AG04449 (cell line): ENCODE measurements at regions not wholly inside any gene's neighbourhood (a gene's known extent, or its start where the extent isn't known, plus 50 kb on each side); places are given as distances from the start of the nearest gene placed in this dataset.

ENCODE experiments used
- CTCF ChIA-PET: fragments of 350-600 bp; formaldehyde crosslinking; extraction: SDS; loops from one replicate; lab custom pipeline; 2021; ENCODE audit warnings: antibody characterized with exemption; lab: Yijun Ruan, JAX
- POLR2A ChIA-PET: fragments of 400-600, 350-600 bp; formaldehyde crosslinking; extraction: SDS; loops from one replicate; lab custom pipeline; 2020; ENCODE audit warnings: antibody characterized with exemption, inconsistent platforms; lab: Yijun Ruan, JAX
- DNase-seq: peaks from one replicate; pipeline ENCODE4 v3.0.0-alpha.2; 2010; ENCODE audit warnings: low read depth, low spot score
- H3K4me3 ChIP-seq: 2 replicates; pipeline ENCODE4 v1.5.1; 2011; ENCODE audit warnings: low read depth, mild to moderate bottlenecking, control low read depth, low read length
- CTCF ChIP-seq: IDR thresholded peaks from one replicate; pipeline ENCODE4 v1.5.1; 2011; ENCODE audit warnings: mild to moderate bottlenecking, moderate library complexity, low read length, control low read depth, inconsistent platforms; ENCODE audit not compliant: insufficient read depth; ENCODE audit errors: missing control alignments

- TF ChIP-seq CTCF, result no peak
- POLR2A ChIA-PET, result no interaction called here
- no peak overlapping the region for H3K4me3 ChIP-seq
- DNase-seq, result no peak
- CTCF ChIA-PET, result no interaction called here
Observed at GRCh38 chr4:104418286-104418685, 76.4 kb downstream of the CXXC4 start.

GRCh38 chr4:104417357-104417882, 77.3 kb downstream of the CXXC4 start:
- ChIA-PET CTCF (no interaction called here), POLR2A (no interaction called here)
- DNase-seq, result no peak
- H3K4me3 ChIP-seq, result no peak overlapping the region
- no peak for TF ChIP-seq CTCF

GRCh38 chr4:104416725-104417356, 77.9 kb downstream of the CXXC4 start:
- ChIA-PET CTCF (no interaction called here), POLR2A (no interaction called here)
- DNase-seq, result no peak
- TF ChIP-seq CTCF, result no peak
- no peak overlapping the region for H3K4me3 ChIP-seq

- ChIA-PET POLR2A (no interaction called here), CTCF (no interaction called here)
- DNase-seq, result no peak
- no peak for TF ChIP-seq CTCF
- H3K4me3 ChIP-seq, result no peak overlapping the region
Observed at GRCh38 chr4:104413487-104413886, 81.2 kb downstream of the CXXC4 start.

- TF ChIP-seq CTCF, result no peak
- ChIA-PET POLR2A (no interaction called here), CTCF (no interaction called here)
- no peak for DNase-seq
- no peak overlapping the region for H3K4me3 ChIP-seq
Observed at GRCh38 chr4:104412344-104412743, 82.3 kb downstream of the CXXC4 start.

- no peak for TF ChIP-seq CTCF
- H3K4me3 ChIP-seq, result no peak overlapping the region
- ChIA-PET POLR2A (no interaction called here), CTCF (no interaction called here)
- DNase-seq, result no peak
Observed at GRCh38 chr4:104411502-104411901, 83.2 kb downstream of the CXXC4 start.
